Gastroesophageal sphincter (tissue), 4 donors: ENCODE measurements at regions not wholly inside any gene's neighbourhood (a gene's known extent, or its start where the extent isn't known, plus 50 kb on each side); places are given as distances from the start of the nearest gene placed in this dataset.
"Not testable (repeated sequence)": the region's sequence is repeated elsewhere in the genome, so short reads cannot be mapped to it uniquely, and the experiment has no call there.

ENCODE experiments used
- ATAC-seq: fragments of 150-250 bp; one replicate; pipeline ENCODE4 v1.9.1; 2016; ENCODE audit warnings: mild to moderate bottlenecking, moderate library complexity
- H3K27ac ChIP-seq, 4 donors: fragments of 200-600 bp; sonication (generic) in 3 of 4; 1 replicate in 3 of 4; 2 replicates in 1 of 4; pipeline ENCODE4 v1.5.1; 2016 to 2019
- H3K27me3 ChIP-seq: fragments of 200-600 bp; sonication (generic); one replicate; pipeline ENCODE4 v1.5.1; 2019
- H3K36me3 ChIP-seq, 2 donors: fragments of 200-600 bp; sonication (generic); one replicate each; pipeline ENCODE4 v1.5.1; 2019; ENCODE audit warnings: control low read depth in 1 of 2
- H3K4me1 ChIP-seq, 3 donors: fragments of 200-600 bp; sonication (generic); 1 replicate in 2 of 3; 2 replicates in 1 of 3; pipeline ENCODE4 v1.5.1; 2016 to 2019; ENCODE audit warnings: control low read depth in 2 of 3
- H3K4me3 ChIP-seq, 2 donors: fragments of 200-600 bp; sonication (generic); one replicate each; pipeline ENCODE4 v1.5.1; 2019; ENCODE audit warnings: mild to moderate bottlenecking in 1 of 2, moderate library complexity in 1 of 2
- H3K9me3 ChIP-seq, 3 donors: fragments of 200-600 bp; sonication (generic); one replicate each; pipeline ENCODE4 v1.5.1; 2017 to 2019; ENCODE audit warnings: control low read depth in 2 of 3
- CTCF ChIP-seq, 4 experiments: fragments of 200-600 bp in 2 of 4; fragments of 450-650 bp in 2 of 4; sonication (generic) in 1 of 4; IDR thresholded peaks; one replicate each; pipeline ENCODE4 v1.5.1; 2017 to 2019; ENCODE audit warnings: antibody characterized with exemption in 4 of 4, mild to moderate bottlenecking in 2 of 4, moderate library complexity in 2 of 4
- EP300 ChIP-seq: sonication (generic); formaldehyde crosslinking; IDR thresholded peaks from one replicate; pipeline ENCODE4 v1.6.1; 2017; ENCODE audit warnings: antibody characterized with exemption, mild to moderate bottlenecking
- POLR2A ChIP-seq, 2 donors: fragments of 450-650 bp; IDR thresholded peaks; one replicate each; pipeline ENCODE4 v1.6.1; 2017; ENCODE audit warnings: antibody characterized with exemption in 2 of 2, mild to moderate bottlenecking in 2 of 2, moderate library complexity in 1 of 2
- POLR2AphosphoS5 ChIP-seq: sonication (generic); formaldehyde crosslinking; IDR thresholded peaks from one replicate; pipeline ENCODE4 v1.6.1; 2017; ENCODE audit warnings: antibody characterized with exemption
- WGBS, 2 donors: methylation state at CpG; one replicate each; pipeline ENCODE4 v1.1.5; 2018; ENCODE audit warnings: low coverage in 1 of 2; 5-methylcytosine and 5-hydroxymethylcytosine counted together

- 95 to 100% methylated on average over 1 to 6 of the region's 18 CpGs for WGBS, 2 donors
- H3K36me3 ChIP-seq, H3K4me1 ChIP-seq, H3K4me3 ChIP-seq, H3K27ac ChIP-seq, ATAC-seq, H3K27me3 ChIP-seq, H3K9me3 ChIP-seq: not testable (repeated sequence)
These were observed 77.5 kb upstream of the ZNF337 start for GRCh38 chr20:25774203-25774602.

DNA sequence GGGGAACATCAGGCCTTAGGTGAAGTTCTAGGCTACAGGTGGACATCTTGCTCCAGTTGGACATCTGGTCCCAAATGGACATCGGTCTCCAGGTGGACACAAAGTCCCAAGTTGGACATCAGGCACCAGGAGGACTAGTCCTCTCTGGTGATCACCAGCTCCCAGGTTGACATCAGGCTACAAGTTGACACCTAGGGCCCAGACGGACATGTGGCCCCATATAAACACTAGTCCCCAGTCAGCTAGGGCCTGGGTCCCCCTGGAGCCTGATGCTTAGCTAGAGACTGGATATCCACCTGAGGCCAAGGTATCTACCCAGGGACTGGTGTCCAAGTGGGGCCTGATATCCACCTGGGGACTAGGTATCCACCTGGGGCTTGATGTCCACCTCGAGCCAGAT lies 75.8 kb upstream of the ZNF337 start:
- not testable (repeated sequence) for H3K36me3 ChIP-seq, H3K4me1 ChIP-seq, H3K4me3 ChIP-seq, H3K27ac ChIP-seq, ATAC-seq, H3K9me3 ChIP-seq, H3K27me3 ChIP-seq
- no CpG with 5 or more reads among the region's 3 CpGs for WGBS, 2 donors

- not testable (repeated sequence) for H3K36me3 ChIP-seq, ATAC-seq, H3K9me3 ChIP-seq, H3K27me3 ChIP-seq, H3K4me3 ChIP-seq, H3K4me1 ChIP-seq, H3K27ac ChIP-seq
- no CpG with 5 or more reads among the region's 1 CpG for WGBS, 2 donors
These were observed 75.2 kb upstream of the ZNF337 start for GRCh38 chr20:25771818-25772217.

GRCh38 chr20:25761596-25761995 lies 64.9 kb upstream of the ZNF337 start:
- peaks cover 17% of the 10 kb centered on the region for H3K27me3 ChIP-seq

GRCh38 chr20:25761046-25761445 lies 64.4 kb upstream of the ZNF337 start:
- H3K9me3 ChIP-seq, H3K4me3 ChIP-seq, H3K4me1 ChIP-seq, ATAC-seq, H3K36me3 ChIP-seq, H3K27ac ChIP-seq: not testable (repeated sequence)
- 71 to 75% methylated on average over 1 to 2 of the region's 2 CpGs for WGBS, 2 donors
- H3K27me3 ChIP-seq = peaks cover 17% of the 10 kb centered on the region

More at GRCh38 chr20:25761596-25761995, 64.9 kb upstream of the ZNF337 start:
- Histone ChIP-seq H3K27ac (no peak overlapping the region), H3K4me3 (no peak overlapping the region), H3K4me1 (no peaks in the 10 kb centered on the region), H3K9me3 (no peaks in the 10 kb centered on the region), H3K36me3 (no peaks in the 10 kb centered on the region)
- no peak for TF ChIP-seq POLR2AphosphoS5
- no peak for TF ChIP-seq CTCF (IDR thresholded peaks at IDR 0.05)
- no peak for TF ChIP-seq POLR2A (IDR thresholded peaks at IDR 0.05)
- no peak for TF ChIP-seq EP300
- ATAC-seq = no peak

DNA sequence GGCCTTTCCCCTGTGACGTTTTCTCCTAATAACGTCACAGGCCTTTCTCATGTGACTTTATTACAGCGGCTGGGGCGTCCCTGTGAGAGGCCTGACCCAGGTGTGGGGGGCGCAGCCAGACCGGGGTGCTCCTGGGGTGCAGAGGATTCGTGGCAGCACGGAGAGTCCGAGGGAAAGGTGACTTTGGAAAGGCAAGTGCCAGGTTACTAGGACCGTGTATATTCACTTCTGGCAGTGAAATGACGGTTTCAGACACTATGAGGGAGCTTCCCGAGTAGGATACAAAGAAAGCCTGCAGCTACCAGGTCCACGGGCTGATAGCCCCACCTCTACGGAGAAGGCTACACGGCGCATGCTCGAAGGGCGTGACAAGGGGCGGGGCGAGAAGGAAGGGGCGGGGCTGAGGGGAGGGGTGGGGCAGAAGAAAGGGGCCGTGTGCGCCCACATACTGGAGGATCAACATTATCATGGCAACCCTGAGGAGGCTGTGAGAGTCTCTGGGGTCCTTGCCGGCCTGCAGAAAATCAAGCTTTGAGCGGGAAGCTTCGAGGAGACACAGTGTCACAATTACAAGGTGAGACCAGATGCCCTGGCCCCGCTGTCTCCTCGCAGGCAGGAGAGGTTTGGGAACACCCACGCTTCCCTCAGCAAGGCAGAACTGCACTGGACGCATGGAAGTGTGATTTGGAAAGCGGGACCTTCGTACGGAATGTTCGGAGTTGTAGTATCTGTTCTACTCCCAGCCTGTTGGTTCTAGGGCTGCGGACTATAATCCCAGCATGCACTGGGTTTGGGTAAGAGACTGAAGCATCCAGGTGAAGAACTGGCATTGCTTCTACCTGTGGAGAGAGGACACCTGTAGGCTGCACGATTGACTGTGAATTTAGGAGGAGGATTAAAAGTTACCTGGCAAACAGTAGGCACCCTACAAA lies 54.4 kb upstream of the ZNF337 start:
- peaks cover 0 to 4% (median 0%) of the 10 kb centered on the region in 3 donors for H3K4me1 ChIP-seq
- H3K4me3 ChIP-seq = peak overlapping the region; percentile 30 to 46
- H3K27ac ChIP-seq = peak overlapping the region in 1 of 4 donors; percentile 57
- no peaks in the 10 kb centered on the region for H3K27me3 ChIP-seq
- 29 to 44% methylated on average over 6 to 8 of the region's 36 CpGs for WGBS, 2 donors
- no peaks in the 10 kb centered on the region for H3K36me3 ChIP-seq
- peak; percentile 80 for ATAC-seq
- H3K9me3 ChIP-seq = no peaks in the 10 kb centered on the region
- TF ChIP-seq EP300 = no peak

DNA sequence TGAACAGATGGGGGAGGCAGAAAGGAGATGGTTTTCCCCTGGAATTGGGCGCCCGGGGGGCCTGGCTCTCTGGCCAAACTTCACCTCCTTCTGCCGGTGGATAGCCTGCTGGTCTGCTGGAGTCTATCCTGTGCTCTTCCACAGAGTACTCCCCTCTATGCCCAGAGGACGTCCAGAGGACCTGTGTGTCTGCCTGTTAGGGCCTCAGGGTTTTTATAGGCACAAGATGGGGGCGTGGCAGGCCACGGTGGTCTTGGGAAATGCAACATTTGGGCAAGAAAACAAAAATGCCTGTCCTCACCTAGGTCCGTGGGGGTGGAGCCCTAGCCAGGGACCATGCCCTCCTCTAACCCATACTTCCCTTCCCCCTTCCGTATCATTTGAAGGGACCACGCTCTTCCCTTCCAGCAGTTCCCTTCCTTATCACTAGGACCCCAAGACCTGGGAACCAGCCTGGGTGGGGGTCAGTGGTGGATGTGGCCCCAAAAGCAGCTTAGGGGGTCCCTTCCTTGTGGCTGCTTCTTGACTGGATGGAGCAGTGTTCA lies 53.6 kb upstream of the ZNF337 start:
- Histone ChIP-seq H3K9me3 (no peaks in the 10 kb centered on the region), H3K27ac (peak overlapping the region in 1 of 4 donors; percentile 57), H3K36me3 (no peaks in the 10 kb centered on the region), H3K4me3 (peak overlapping the region; percentile 30 to 46), H3K4me1 (peaks cover 0 to 4% (median 0%) of the 10 kb centered on the region in 3 donors), H3K27me3 (no peaks in the 10 kb centered on the region)
- TF ChIP-seq CTCF (IDR thresholded peaks at IDR 0.05) (no peak), POLR2AphosphoS5 (no peak), EP300 (no peak), POLR2A (IDR thresholded peaks at IDR 0.05) (no peak)
- ATAC-seq = no peak
- 70 to 95% methylated on average over 4 of the region's 9 CpGs for whole genome bisulfite sequencing, 2 donors
